A673 (cell line): ENCODE measurements at regions not wholly inside any gene's neighbourhood (a gene's known extent, or its start where the extent isn't known, plus 50 kb on each side); places are given as distances from the start of the nearest gene placed in this dataset.

Source experiments
- BruUV-seq: library from RNA; stranded (reverse); fragments of 400-500 nt; replicated peaks from 2 replicates; lab custom pipeline; 2021; lab: Mats Ljungman, UMichigan
- CTCF ChIA-PET: fragments of 300-600 bp; sonication (Branson Sonifier 250); formaldehyde crosslinking; loops from one replicate; lab custom pipeline; 2022; ENCODE audit warnings: antibody characterized with exemption; lab: Charles Lee
- POLR2A ChIA-PET: fragments of 300-600 bp; sonication (Branson Sonifier 250); formaldehyde crosslinking; loops from one replicate; lab custom pipeline; 2022; ENCODE audit warnings: antibody characterized with exemption; ENCODE audit not compliant: low non-redundant PET; lab: Charles Lee
- DNase-seq: peaks from one replicate; pipeline ENCODE4 v3.0.0-alpha.2; 2015; ENCODE audit warnings: low spot score
- H3K27ac ChIP-seq: fragments of 200-600 bp; sonication (generic); 2 replicates; pipeline ENCODE4 v1.5.1; 2016; ENCODE audit warnings: mixed run types, low read depth, mild to moderate bottlenecking, mixed read lengths, antibody characterized with exemption, low read length; ENCODE audit not compliant: poor library complexity, severe bottlenecking
- H3K27me3 ChIP-seq: fragments of 200-600 bp; sonication (generic); replicated peaks from 2 replicates; pipeline ENCODE4 v1.6.1; 2017; ENCODE audit warnings: mixed run types, low read depth, mild to moderate bottlenecking, mixed read lengths, antibody characterized with exemption, low read length; ENCODE audit not compliant: insufficient read depth, poor library complexity
- H3K36me3 ChIP-seq: fragments of 200-600 bp; sonication (generic); 2 replicates; pipeline ENCODE4 v1.6.1; 2016; ENCODE audit warnings: mixed run types, mild to moderate bottlenecking, mixed read lengths, antibody characterized with exemption, low read length; ENCODE audit not compliant: insufficient read depth, poor library complexity, severe bottlenecking
- H3K4me1 ChIP-seq: fragments of 200-600 bp; sonication (generic); 2 replicates; pipeline ENCODE4 v1.6.1; 2017; ENCODE audit warnings: mixed run types, mild to moderate bottlenecking, mixed read lengths, antibody characterized with exemption, low read length; ENCODE audit not compliant: insufficient read depth, poor library complexity, severe bottlenecking
- H3K4me3 ChIP-seq: fragments of 200-600 bp; sonication (generic); 2 replicates; pipeline ENCODE4 v1.5.1; 2016; ENCODE audit warnings: low read depth, mixed run types, mild to moderate bottlenecking, mixed read lengths, low read length; ENCODE audit not compliant: poor library complexity, severe bottlenecking
- H3K9me3 ChIP-seq: fragments of 200-600 bp; sonication (generic); 2 replicates; pipeline ENCODE4 v1.6.1; 2016; ENCODE audit warnings: mixed run types, low read depth, mild to moderate bottlenecking, mixed read lengths, antibody characterized with exemption, low read length; ENCODE audit not compliant: poor library complexity, severe bottlenecking
- EZH2 ChIP-seq: fragments of 200-600 bp; sonication (generic); IDR thresholded peaks from 2 replicates; pipeline ENCODE4 v1.6.1; 2017; ENCODE audit warnings: borderline replicate concordance, low read depth, mild to moderate bottlenecking, mixed read lengths, antibody characterized with exemption, low read length; ENCODE audit not compliant: poor library complexity, severe bottlenecking
- intact Hi-C: fragments of 100-400 bp; cut with micrococcal nuclease; formaldehyde crosslinking; loops from one replicate; pipeline ENCODE4 v1.10.0; 2022; ENCODE audit not compliant: unreplicated experiment
- TF ChIP-seq, protein P1 (sequence below): fragments of 300-800, 200-600 bp; sonication (generic); conservative IDR thresholded peaks from 2 replicates; pipeline ENCODE4 v1.5.1; 2017; ENCODE audit warnings: low read depth, mild to moderate bottlenecking, antibody characterized with exemption, low read length, moderate library complexity, mixed read lengths

DNA sequence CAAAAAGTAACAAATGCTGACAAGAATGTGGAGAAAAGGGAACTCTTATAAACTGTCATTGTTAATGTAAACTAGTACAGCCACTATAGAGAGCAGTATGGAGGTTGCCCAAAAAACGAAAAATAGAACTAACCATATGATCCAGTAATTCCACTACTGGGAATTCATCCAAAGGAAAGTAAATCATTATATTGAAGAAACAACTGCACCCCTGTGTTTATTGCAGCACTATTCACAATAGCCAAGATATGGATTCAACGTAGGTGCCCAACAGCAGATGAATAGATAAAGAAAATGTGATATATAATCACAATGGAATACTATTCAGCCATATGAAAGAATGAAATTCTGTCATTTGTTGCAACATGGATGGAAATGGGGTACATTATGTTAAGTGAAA, 188.0 kb upstream of the E2F7 start:
- Histone ChIP-seq H3K4me1 (no peaks in the 10 kb centered on the region), H3K27me3 (no peaks in the 10 kb centered on the region), H3K9me3 (no peaks in the 10 kb centered on the region), H3K4me3 (no peak overlapping the region), H3K27ac (no peak overlapping the region), H3K36me3 (no peaks in the 10 kb centered on the region)
- BruUV-seq = no TSS peak
- CTCF ChIA-PET = no interaction called here
- TF ChIP-seq, protein P1, sequence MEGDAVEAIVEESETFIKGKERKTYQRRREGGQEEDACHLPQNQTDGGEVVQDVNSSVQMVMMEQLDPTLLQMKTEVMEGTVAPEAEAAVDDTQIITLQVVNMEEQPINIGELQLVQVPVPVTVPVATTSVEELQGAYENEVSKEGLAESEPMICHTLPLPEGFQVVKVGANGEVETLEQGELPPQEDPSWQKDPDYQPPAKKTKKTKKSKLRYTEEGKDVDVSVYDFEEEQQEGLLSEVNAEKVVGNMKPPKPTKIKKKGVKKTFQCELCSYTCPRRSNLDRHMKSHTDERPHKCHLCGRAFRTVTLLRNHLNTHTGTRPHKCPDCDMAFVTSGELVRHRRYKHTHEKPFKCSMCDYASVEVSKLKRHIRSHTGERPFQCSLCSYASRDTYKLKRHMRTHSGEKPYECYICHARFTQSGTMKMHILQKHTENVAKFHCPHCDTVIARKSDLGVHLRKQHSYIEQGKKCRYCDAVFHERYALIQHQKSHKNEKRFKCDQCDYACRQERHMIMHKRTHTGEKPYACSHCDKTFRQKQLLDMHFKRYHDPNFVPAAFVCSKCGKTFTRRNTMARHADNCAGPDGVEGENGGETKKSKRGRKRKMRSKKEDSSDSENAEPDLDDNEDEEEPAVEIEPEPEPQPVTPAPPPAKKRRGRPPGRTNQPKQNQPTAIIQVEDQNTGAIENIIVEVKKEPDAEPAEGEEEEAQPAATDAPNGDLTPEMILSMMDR = no peak
- TF ChIP-seq EZH2 = no peak
- POLR2A ChIA-PET = no interaction called here
- no peak for DNase-seq
- intact Hi-C loops = no loop called here

DNA sequence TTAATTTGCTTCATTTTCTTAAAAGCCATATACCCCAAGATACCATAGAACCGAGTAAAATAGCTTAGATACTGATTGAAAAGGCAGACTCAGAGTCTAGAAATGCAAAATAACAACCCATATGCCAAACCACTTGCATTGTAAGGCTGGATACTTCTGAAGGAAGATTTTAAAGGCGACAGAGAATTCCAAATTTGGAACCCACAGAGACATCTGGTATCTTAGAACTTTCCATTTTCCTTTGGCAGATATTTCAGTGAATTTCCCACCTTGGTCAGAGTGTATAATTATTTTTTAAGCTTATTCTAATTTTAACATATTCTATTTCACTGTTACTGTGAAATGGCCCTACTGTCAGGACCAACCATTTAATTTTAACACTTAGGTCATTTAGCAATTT, 186.4 kb upstream of the E2F7 start:
- Histone ChIP-seq H3K27me3 (no peaks in the 10 kb centered on the region), H3K36me3 (no peaks in the 10 kb centered on the region), H3K9me3 (no peaks in the 10 kb centered on the region), H3K4me3 (no peak overlapping the region), H3K27ac (no peak overlapping the region), H3K4me1 (no peaks in the 10 kb centered on the region)
- intact Hi-C loops = no loop called here
- TF ChIP-seq, protein P1 = no peak
- TF ChIP-seq EZH2 = no peak
- ChIA-PET CTCF (no interaction called here), POLR2A (no interaction called here)
- no TSS peak for BruUV-seq
- DNase-seq = no peak

DNA sequence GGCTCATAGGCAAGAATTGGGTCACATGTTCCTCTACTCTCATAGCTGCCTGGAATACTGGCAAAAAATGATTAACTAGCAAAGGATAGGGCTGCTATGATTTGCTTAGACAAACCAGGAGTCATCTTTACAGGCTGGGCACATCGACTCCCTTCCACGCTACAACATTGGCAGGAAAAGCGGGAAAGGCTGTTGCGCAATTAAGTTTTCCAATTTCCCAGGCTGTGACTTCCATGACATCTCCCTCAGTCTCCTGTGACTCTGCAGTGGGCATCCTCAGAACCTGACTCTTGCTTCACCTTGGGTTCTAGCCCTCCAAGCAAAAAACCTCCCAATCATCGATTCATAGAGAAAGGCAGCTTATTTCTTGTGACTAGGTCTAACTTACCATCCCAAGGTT, 184.5 kb upstream of the E2F7 start:
- intact Hi-C loops = no loop called here
- TF ChIP-seq EZH2 = no peak
- TF ChIP-seq, protein P1 = no peak
- H3K27ac ChIP-seq = no peak overlapping the region

More for the DNA sequence above, 184.5 kb upstream of the E2F7 start:
- no TSS peak for BruUV-seq
- POLR2A ChIA-PET = no interaction called here
- CTCF ChIA-PET = no interaction called here
- Histone ChIP-seq H3K4me3 (no peak overlapping the region), H3K4me1 (no peaks in the 10 kb centered on the region), H3K27me3 (no peaks in the 10 kb centered on the region), H3K36me3 (no peaks in the 10 kb centered on the region), H3K9me3 (no peaks in the 10 kb centered on the region)
- no peak for DNase-seq
